ENCODE measurements at regions not wholly inside any gene's neighbourhood (a gene's known extent, or its start where the extent isn't known, plus 50 kb on each side); places are given as distances from the start of the nearest gene placed in this dataset.
"Not testable (repeated sequence)": the region's sequence is repeated elsewhere in the genome, so short reads cannot be mapped to it uniquely, and the experiment has no call there.

DNA sequence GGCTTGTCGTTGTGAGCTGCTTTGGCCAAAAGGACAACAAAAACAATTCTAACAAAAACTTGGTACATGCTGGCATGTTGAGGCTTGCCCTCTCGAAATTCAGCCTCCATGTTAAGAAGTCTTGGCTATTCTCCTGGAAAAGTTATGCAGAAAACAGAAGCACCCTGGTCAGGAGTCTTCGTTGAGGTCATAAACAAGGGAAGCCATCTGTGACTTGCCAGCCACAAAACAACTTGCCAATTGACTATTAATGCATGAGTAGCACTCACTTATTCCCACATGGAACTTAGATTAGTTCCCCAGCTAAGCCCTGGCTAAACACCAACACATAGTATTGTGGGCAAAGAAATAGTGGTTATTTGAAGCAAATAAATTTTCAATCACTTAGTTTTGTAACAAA is 521.0 kb upstream of the CHD1 start:
- H3K9me3 ChIP-seq (ENCODE audit: control insufficient read depth, low read length) = no peaks in the 10 kb centered on the region
- no peak overlapping the region for H2AFZ ChIP-seq
- no peaks in the 10 kb centered on the region for H3K79me2 ChIP-seq
- H3K27ac ChIP-seq = no peak overlapping the region
- H3K4me1 ChIP-seq = no peaks in the 10 kb centered on the region
- no peaks in the 10 kb centered on the region for H3K27me3 ChIP-seq (ENCODE audit: control insufficient read depth, insufficient read depth, low read length)
- H3K4me2 ChIP-seq (ENCODE audit: low read length) = no peak overlapping the region
- H3K36me3 ChIP-seq (ENCODE audit: control insufficient read depth, insufficient read depth, low read length) = no peaks in the 10 kb centered on the region
- H3K9ac ChIP-seq = no peak overlapping the region
- H3K4me3 ChIP-seq (ENCODE audit: low read depth, low read length) = no peak overlapping the region
- TF ChIP-seq, protein P1, sequence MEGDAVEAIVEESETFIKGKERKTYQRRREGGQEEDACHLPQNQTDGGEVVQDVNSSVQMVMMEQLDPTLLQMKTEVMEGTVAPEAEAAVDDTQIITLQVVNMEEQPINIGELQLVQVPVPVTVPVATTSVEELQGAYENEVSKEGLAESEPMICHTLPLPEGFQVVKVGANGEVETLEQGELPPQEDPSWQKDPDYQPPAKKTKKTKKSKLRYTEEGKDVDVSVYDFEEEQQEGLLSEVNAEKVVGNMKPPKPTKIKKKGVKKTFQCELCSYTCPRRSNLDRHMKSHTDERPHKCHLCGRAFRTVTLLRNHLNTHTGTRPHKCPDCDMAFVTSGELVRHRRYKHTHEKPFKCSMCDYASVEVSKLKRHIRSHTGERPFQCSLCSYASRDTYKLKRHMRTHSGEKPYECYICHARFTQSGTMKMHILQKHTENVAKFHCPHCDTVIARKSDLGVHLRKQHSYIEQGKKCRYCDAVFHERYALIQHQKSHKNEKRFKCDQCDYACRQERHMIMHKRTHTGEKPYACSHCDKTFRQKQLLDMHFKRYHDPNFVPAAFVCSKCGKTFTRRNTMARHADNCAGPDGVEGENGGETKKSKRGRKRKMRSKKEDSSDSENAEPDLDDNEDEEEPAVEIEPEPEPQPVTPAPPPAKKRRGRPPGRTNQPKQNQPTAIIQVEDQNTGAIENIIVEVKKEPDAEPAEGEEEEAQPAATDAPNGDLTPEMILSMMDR (IDR thresholded peaks at IDR 0.05) = no peak

- H3K27me3 ChIP-seq (ENCODE audit: control insufficient read depth, insufficient read depth, low read length) = no peaks in the 10 kb centered on the region
- H3K4me1 ChIP-seq = no peaks in the 10 kb centered on the region
- H3K36me3 ChIP-seq (ENCODE audit: control insufficient read depth, insufficient read depth, low read length) = no peaks in the 10 kb centered on the region
Observed at GRCh38 chr5:99445805-99446204, 517.0 kb upstream of the CHD1 start.

DNA sequence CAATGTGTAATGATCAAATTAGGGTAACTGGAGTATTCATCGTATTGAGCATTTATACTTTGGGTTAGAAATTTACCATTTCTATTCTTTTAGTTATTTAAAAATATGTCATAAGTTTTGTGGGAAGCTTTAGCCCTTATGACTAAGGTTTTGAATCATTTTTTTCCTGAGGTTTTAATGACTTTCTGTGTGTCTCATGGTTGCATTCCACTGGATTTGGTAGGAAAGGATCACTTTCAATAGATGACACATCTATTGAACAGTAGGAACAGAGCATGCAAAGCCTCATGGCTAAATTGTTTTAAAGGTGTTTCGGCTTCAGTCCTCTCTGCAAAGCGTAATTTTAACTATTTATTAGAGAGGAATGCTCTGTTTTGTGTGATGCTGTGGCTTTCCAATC is 512.4 kb upstream of the CHD1 start:
- H3K4me3 ChIP-seq (ENCODE audit: low read depth, low read length) = no peak overlapping the region
- no peak overlapping the region for H3K9ac ChIP-seq
- H3K27ac ChIP-seq = no peak overlapping the region
- no peaks in the 10 kb centered on the region for H3K79me2 ChIP-seq
- no peaks in the 10 kb centered on the region for H3K36me3 ChIP-seq (ENCODE audit: control insufficient read depth, insufficient read depth, low read length)
- TF ChIP-seq, protein P1 (IDR thresholded peaks at IDR 0.05) = no peak
- no peak overlapping the region for H3K4me2 ChIP-seq (ENCODE audit: low read length)
- no peaks in the 10 kb centered on the region for H3K9me3 ChIP-seq (ENCODE audit: control insufficient read depth, low read length)
- H3K27me3 ChIP-seq (ENCODE audit: control insufficient read depth, insufficient read depth, low read length) = no peaks in the 10 kb centered on the region
- no peaks in the 10 kb centered on the region for H3K4me1 ChIP-seq
- H2AFZ ChIP-seq = no peak overlapping the region

More at GRCh38 chr5:99445805-99446204, 517.0 kb upstream of the CHD1 start:
- Histone ChIP-seq H2AFZ (no peak overlapping the region), H3K9me3 (ENCODE audit: control insufficient read depth, low read length) (no peaks in the 10 kb centered on the region), H3K27ac (no peak overlapping the region), H3K4me2 (ENCODE audit: low read length) (no peak overlapping the region), H3K79me2 (no peaks in the 10 kb centered on the region), H3K9ac (no peak overlapping the region), H3K4me3 (ENCODE audit: low read depth, low read length) (no peak overlapping the region)
- TF ChIP-seq, protein P1 (IDR thresholded peaks at IDR 0.05) = no peak

DNA sequence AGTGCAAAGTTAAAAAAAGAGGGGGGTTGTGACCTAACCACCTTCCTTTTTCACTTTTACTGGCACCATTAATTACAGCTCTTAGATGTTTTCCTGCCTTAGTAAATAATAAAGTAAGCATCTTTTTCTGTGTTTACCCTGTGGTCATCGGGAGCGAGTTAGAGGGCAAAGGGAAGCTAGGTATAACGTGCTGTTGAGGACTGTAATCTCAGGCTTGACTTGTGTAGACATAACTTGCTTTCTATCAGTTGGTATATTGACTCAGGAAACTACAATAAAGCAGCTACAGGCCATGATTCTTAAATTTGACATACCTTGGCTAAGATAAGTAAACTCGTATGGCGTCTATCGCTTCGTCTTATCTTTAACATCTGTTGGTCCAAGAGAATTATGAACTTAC is 509.8 kb upstream of the CHD1 start:
- Histone ChIP-seq H2AFZ (no peak overlapping the region), H3K9me3 (ENCODE audit: control insufficient read depth, low read length) (no peaks in the 10 kb centered on the region), H3K4me3 (ENCODE audit: low read depth, low read length) (no peak overlapping the region), H3K27me3 (ENCODE audit: control insufficient read depth, insufficient read depth, low read length) (no peaks in the 10 kb centered on the region), H3K4me2 (ENCODE audit: low read length) (no peak overlapping the region), H3K27ac (no peak overlapping the region), H3K9ac (no peak overlapping the region), H3K36me3 (ENCODE audit: control insufficient read depth, insufficient read depth, low read length) (no peaks in the 10 kb centered on the region), H3K79me2 (no peaks in the 10 kb centered on the region), H3K4me1 (no peaks in the 10 kb centered on the region)
- TF ChIP-seq, protein P1 (IDR thresholded peaks at IDR 0.05) = no peak

- Histone ChIP-seq H3K4me3 (ENCODE audit: low read depth, low read length) (no peak overlapping the region), H2AFZ (no peak overlapping the region), H3K4me2 (ENCODE audit: low read length) (no peak overlapping the region), H3K79me2 (no peaks in the 10 kb centered on the region), H3K36me3 (ENCODE audit: control insufficient read depth, insufficient read depth, low read length) (no peaks in the 10 kb centered on the region), H3K9me3 (ENCODE audit: control insufficient read depth, low read length) (no peaks in the 10 kb centered on the region), H3K27me3 (ENCODE audit: control insufficient read depth, insufficient read depth, low read length) (no peaks in the 10 kb centered on the region), H3K4me1 (no peaks in the 10 kb centered on the region), H3K27ac (no peak overlapping the region), H3K9ac (no peak overlapping the region)
- TF ChIP-seq, protein P1 (IDR thresholded peaks at IDR 0.05) = no peak
Observed at GRCh38 chr5:99437986-99438385, 509.2 kb upstream of the CHD1 start.

- H3K27me3 ChIP-seq (ENCODE audit: control insufficient read depth, insufficient read depth, low read length); H3K4me2 ChIP-seq (ENCODE audit: low read length); H3K79me2 ChIP-seq; H2AFZ ChIP-seq; H3K27ac ChIP-seq; H3K36me3 ChIP-seq (ENCODE audit: control insufficient read depth, insufficient read depth, low read length); H3K9me3 ChIP-seq (ENCODE audit: control insufficient read depth, low read length); H3K4me3 ChIP-seq (ENCODE audit: low read depth, low read length); H3K9ac ChIP-seq; H3K4me1 ChIP-seq: not testable (repeated sequence)
Observed at GRCh38 chr5:99423396-99423795, 494.6 kb upstream of the CHD1 start.

- not testable (repeated sequence) for H3K4me3 ChIP-seq (ENCODE audit: low read depth, low read length); H3K4me1 ChIP-seq; H3K27me3 ChIP-seq (ENCODE audit: control insufficient read depth, insufficient read depth, low read length); H3K36me3 ChIP-seq (ENCODE audit: control insufficient read depth, insufficient read depth, low read length); H3K9me3 ChIP-seq (ENCODE audit: control insufficient read depth, low read length); H2AFZ ChIP-seq; H3K79me2 ChIP-seq; H3K27ac ChIP-seq; H3K4me2 ChIP-seq (ENCODE audit: low read length); H3K9ac ChIP-seq
Observed at GRCh38 chr5:99418640-99419039, 489.8 kb upstream of the CHD1 start.
